HepG2 (cell line): ENCODE measurements at regions not wholly inside any gene's neighbourhood (a gene's known extent, or its start where the extent isn't known, plus 50 kb on each side); places are given as distances from the start of the nearest gene placed in this dataset.

Experiments
- CEBPB ChIP-seq: IDR thresholded peaks from 2 replicates; pipeline ENCODE4 v1.6.1; 2011; ENCODE audit warnings: low read depth, low read length, improper control_type of control experiment, borderline replicate concordance
- KLF13 ChIP-seq: sonication (generic); formaldehyde crosslinking; IDR thresholded peaks from 2 replicates; pipeline ENCODE4 v1.4.0; 2020; ENCODE audit warnings: mild to moderate bottlenecking, missing genetic modification reagents
- NBN ChIP-seq: fragments of 450-650 bp; conservative IDR thresholded peaks from 2 replicates; pipeline ENCODE4 v1.6.1; 2017
- POLR2A ChIP-seq, 2 experiments: IDR thresholded peaks; 2 replicates each; pipeline ENCODE4 v1.6.1; 2011; ENCODE audit warnings: low read depth in 2 of 2, low read length in 2 of 2, mild to moderate bottlenecking in 1 of 2, moderate library complexity in 1 of 2; ENCODE audit not compliant: insufficient read depth in 1 of 2
- SP1 ChIP-seq, 2 experiments: fragments of 450-650 bp in 1 of 2; sonication (generic) in 1 of 2; formaldehyde crosslinking in 1 of 2; IDR thresholded peaks; 2 replicates each; pipeline versions ENCODE4 v1.4.0 to v1.6.1; 2016 to 2020; ENCODE audit warnings: missing genetic modification reagents in 1 of 2
- SRSF9 ChIP-seq: fragments of 200-400 bp; formaldehyde crosslinking; IDR thresholded peaks from 2 replicates; pipeline ENCODE4 v1.6.1; 2018; ENCODE audit warnings: borderline replicate concordance, mild to moderate bottlenecking, low read depth, low read length; ENCODE audit not compliant: insufficient read depth, poor library complexity, severe bottlenecking
- ZKSCAN1 ChIP-seq: fragments of 150-350 bp; IDR thresholded peaks from 2 replicates; pipeline ENCODE4 v1.6.1; 2014; ENCODE audit warnings: low read length
- ZNF251 ChIP-seq: sonication (generic); formaldehyde crosslinking; IDR thresholded peaks from 2 replicates; pipeline ENCODE4 v1.9.0; 2021; ENCODE audit warnings: mild to moderate bottlenecking, missing genetic modification reagents
- ZNF30 ChIP-seq: sonication (generic); formaldehyde crosslinking; IDR thresholded peaks from 2 replicates; pipeline ENCODE4 v1.5.0; 2020; ENCODE audit warnings: mild to moderate bottlenecking, missing genetic modification reagents
- ZSCAN22 ChIP-seq: sonication (generic); formaldehyde crosslinking; IDR thresholded peaks from 2 replicates; pipeline ENCODE4 v1.4.0; 2020; ENCODE audit warnings: mild to moderate bottlenecking, missing genetic modification reagents
- TF ChIP-seq, protein P1 (sequence below), 2 experiments: IDR thresholded peaks; 2 replicates each; pipeline ENCODE4 v1.6.1; 2011 to 2012; ENCODE audit warnings: low read length in 2 of 2, borderline replicate concordance in 1 of 2, low read depth in 1 of 2, mild to moderate bottlenecking in 1 of 2, moderate library complexity in 1 of 2

DNA sequence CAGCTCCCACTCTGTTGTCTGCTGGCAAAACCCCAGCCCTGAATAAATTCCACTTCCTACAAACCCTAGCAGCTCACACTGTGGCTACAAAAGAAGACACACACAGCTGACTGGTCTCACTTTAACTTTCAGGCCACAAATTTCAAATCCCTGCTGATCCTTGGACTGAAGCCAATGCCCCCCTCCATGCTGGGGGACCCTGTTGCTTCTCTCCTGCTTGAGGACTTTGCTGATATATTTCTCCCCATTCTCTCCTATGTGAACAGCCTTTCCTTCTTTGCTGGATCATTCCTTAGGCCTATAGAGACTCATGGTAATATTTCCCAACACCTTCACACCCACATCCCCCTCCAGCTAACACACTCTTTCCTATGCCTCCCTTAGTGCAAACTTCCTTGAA, 79.6 kb upstream of the ADRA1B start:
- no peak for TF ChIP-seq POLR2A (IDR thresholded peaks at IDR 0.05; ENCODE audit: insufficient read depth in 1 of 2, low read depth in 2 of 2, low read length in 2 of 2)
- no peak for TF ChIP-seq NBN
- no peak for TF ChIP-seq CEBPB
- TF ChIP-seq SP1 (IDR thresholded peaks at IDR 0.05): no peak
- no peak for TF ChIP-seq SP1 (CRISPR knock-in tag; IDR thresholded peaks at IDR 0.05)
- TF ChIP-seq, protein P1, sequence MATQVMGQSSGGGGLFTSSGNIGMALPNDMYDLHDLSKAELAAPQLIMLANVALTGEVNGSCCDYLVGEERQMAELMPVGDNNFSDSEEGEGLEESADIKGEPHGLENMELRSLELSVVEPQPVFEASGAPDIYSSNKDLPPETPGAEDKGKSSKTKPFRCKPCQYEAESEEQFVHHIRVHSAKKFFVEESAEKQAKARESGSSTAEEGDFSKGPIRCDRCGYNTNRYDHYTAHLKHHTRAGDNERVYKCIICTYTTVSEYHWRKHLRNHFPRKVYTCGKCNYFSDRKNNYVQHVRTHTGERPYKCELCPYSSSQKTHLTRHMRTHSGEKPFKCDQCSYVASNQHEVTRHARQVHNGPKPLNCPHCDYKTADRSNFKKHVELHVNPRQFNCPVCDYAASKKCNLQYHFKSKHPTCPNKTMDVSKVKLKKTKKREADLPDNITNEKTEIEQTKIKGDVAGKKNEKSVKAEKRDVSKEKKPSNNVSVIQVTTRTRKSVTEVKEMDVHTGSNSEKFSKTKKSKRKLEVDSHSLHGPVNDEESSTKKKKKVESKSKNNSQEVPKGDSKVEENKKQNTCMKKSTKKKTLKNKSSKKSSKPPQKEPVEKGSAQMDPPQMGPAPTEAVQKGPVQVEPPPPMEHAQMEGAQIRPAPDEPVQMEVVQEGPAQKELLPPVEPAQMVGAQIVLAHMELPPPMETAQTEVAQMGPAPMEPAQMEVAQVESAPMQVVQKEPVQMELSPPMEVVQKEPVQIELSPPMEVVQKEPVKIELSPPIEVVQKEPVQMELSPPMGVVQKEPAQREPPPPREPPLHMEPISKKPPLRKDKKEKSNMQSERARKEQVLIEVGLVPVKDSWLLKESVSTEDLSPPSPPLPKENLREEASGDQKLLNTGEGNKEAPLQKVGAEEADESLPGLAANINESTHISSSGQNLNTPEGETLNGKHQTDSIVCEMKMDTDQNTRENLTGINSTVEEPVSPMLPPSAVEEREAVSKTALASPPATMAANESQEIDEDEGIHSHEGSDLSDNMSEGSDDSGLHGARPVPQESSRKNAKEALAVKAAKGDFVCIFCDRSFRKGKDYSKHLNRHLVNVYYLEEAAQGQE (IDR thresholded peaks at IDR 0.05; ENCODE audit: borderline replicate concordance in 1 of 2, low read depth in 1 of 2, low read length in 2 of 2): no peak
- TF ChIP-seq KLF13 (CRISPR knock-in tag): no peak
- no peak for TF ChIP-seq ZNF30
- no peak for TF ChIP-seq SRSF9
- no peak for TF ChIP-seq ZNF251 (CRISPR knock-in tag)
- no peak for TF ChIP-seq ZKSCAN1
- no peak for TF ChIP-seq ZSCAN22
